Calu3 (cell line): ENCODE measurements at regions not wholly inside any gene's neighbourhood (a gene's known extent, or its start where the extent isn't known, plus 50 kb on each side); places are given as distances from the start of the nearest gene placed in this dataset.

ENCODE experiments used
- BruUV-seq: library from RNA; stranded (reverse); fragments of 400-500 nt; replicated peaks from 2 replicates; lab custom pipeline; 2021; lab: Mats Ljungman, UMichigan
- CTCF ChIA-PET: fragments of 300-600 bp; sonication (Branson Sonifier 250); formaldehyde crosslinking; loops from one replicate; lab custom pipeline; 2022; ENCODE audit warnings: antibody characterized with exemption; lab: Charles Lee
- DNase-seq: peaks from one replicate; pipeline ENCODE4 v3.0.0; 2022
- H3K27ac Mint-ChIP-seq: one replicate; pipeline ENCODE4 v1.8.0; 2022; ENCODE audit warnings: mixed read lengths; ENCODE audit not compliant: unreplicated experiment
- H3K27me3 Mint-ChIP-seq: one replicate; pipeline ENCODE4 v1.8.0; 2022; ENCODE audit warnings: mixed read lengths; ENCODE audit not compliant: unreplicated experiment
- H3K36me3 Mint-ChIP-seq: one replicate; pipeline ENCODE4 v1.8.0; 2022; ENCODE audit warnings: mild to moderate bottlenecking, moderate library complexity, mixed read lengths; ENCODE audit not compliant: insufficient read depth, unreplicated experiment
- H3K4me1 Mint-ChIP-seq: one replicate; pipeline ENCODE4 v1.8.0; 2022; ENCODE audit warnings: mild to moderate bottlenecking, low read depth, mixed read lengths; ENCODE audit not compliant: unreplicated experiment
- H3K4me3 Mint-ChIP-seq: one replicate; pipeline ENCODE4 v1.8.0; 2022; ENCODE audit warnings: mild to moderate bottlenecking, low read depth, moderate library complexity, mixed read lengths; ENCODE audit not compliant: unreplicated experiment
- H3K9me3 Mint-ChIP-seq: one replicate; pipeline ENCODE4 v1.8.0; 2022; ENCODE audit warnings: low read depth, mixed read lengths; ENCODE audit not compliant: unreplicated experiment
- intact Hi-C: fragments of 100-400 bp; cut with micrococcal nuclease; formaldehyde crosslinking; loops from one replicate; pipeline ENCODE4 v1.10.0; 2022; ENCODE audit not compliant: unreplicated experiment
- TF ChIP-seq, protein P1 (sequence below): fragments of 200-600 bp; IDR thresholded peaks from one replicate; pipeline ENCODE4 v1.8.0; 2022; ENCODE audit warnings: antibody characterized with exemption; ENCODE audit not compliant: unreplicated experiment

DNA sequence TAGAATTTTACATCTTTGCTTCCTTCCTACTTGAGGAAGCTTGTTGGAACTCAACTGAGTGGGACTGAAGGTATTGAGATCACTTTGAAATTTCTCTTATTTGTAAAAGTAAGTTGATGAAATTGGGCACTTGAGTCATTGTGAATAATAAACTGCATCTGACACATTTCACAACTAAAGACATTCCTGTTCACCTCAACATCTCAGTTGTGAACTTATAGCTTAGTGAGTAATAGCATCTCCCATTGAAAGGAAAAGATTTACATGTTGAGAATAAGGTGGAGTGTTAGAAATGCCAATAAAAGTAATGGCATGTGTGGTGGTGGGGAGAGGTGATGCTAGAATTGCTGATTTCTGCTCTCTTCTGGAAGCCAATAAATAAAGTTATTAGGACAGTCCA lies 145.0 kb downstream of the SLC24A2 start:
- Mint-ChIP-seq H3K27ac (no peak overlapping the region), H3K4me1 (no peaks in the 10 kb centered on the region), H3K27me3 (peaks cover 46% of the 10 kb centered on the region), H3K9me3 (no peaks in the 10 kb centered on the region), H3K4me3 (no peak overlapping the region), H3K36me3 (no peaks in the 10 kb centered on the region)
- no peak for DNase-seq
- intact Hi-C loops: loop anchor here (5.0 kb wide), 1 partner anchor 152 kb away; no protein-coding TSS in a partner anchor
- CTCF ChIA-PET: no interaction called here
- BruUV-seq: no TSS peak
- TF ChIP-seq, protein P1, sequence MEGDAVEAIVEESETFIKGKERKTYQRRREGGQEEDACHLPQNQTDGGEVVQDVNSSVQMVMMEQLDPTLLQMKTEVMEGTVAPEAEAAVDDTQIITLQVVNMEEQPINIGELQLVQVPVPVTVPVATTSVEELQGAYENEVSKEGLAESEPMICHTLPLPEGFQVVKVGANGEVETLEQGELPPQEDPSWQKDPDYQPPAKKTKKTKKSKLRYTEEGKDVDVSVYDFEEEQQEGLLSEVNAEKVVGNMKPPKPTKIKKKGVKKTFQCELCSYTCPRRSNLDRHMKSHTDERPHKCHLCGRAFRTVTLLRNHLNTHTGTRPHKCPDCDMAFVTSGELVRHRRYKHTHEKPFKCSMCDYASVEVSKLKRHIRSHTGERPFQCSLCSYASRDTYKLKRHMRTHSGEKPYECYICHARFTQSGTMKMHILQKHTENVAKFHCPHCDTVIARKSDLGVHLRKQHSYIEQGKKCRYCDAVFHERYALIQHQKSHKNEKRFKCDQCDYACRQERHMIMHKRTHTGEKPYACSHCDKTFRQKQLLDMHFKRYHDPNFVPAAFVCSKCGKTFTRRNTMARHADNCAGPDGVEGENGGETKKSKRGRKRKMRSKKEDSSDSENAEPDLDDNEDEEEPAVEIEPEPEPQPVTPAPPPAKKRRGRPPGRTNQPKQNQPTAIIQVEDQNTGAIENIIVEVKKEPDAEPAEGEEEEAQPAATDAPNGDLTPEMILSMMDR: no peak

DNA sequence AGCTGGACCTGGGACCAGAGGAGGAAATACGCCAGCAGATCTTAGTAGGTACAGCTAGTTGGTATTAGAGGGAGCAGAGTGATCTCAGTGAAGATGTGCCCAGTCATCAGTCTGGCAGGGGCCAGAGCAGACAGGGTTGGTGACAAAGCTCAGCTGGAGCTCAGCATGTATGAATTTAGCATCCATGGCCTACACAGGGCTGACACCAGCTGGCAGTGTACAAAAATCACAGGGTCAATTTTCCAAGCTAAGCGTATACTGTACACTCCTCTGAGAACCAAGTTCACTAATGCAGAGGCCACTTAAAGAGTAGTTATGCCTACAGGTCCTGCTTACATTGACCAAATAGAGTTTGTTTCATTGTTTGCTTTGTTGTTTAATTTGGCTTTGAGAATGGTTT lies 146.6 kb downstream of the SLC24A2 start:
- peaks cover 34% of the 10 kb centered on the region for H3K27me3 Mint-ChIP-seq
- no peaks in the 10 kb centered on the region for H3K4me1 Mint-ChIP-seq
- CTCF ChIA-PET: interaction anchor here (0.5 to 0.6 kb wide), 2 partner anchors 151 to 507 kb away, joined by 3 to 4 read pairs; no protein-coding TSS in a partner anchor
- intact Hi-C loops: loop anchor here (5.0 kb wide), 1 partner anchor 150 kb away; no protein-coding TSS in a partner anchor
- H3K9me3 Mint-ChIP-seq: no peaks in the 10 kb centered on the region
- no peak overlapping the region for H3K27ac Mint-ChIP-seq
- TF ChIP-seq, protein P1: no peak
- BruUV-seq: no TSS peak
- no peak overlapping the region for H3K4me3 Mint-ChIP-seq
- no peaks in the 10 kb centered on the region for H3K36me3 Mint-ChIP-seq
- DNase-seq: no peak

DNA sequence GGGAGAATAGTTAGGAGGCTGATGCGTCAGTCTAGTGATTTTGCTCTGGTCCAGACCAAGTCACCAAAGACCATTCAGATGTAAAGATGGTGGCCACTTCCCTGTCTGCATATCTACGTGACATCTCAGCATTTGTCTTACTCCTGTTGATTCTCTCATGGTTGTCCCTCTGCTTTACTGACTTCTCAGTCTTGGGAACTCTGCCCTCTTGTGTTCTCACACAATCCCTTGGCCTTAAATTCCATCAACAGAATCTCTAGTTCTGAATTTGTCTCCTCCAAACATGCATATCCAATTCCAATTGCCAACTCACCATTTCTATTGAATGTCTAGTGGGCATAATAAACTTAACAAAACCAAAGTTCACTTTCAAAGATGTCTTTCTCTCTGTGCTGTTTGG lies 147.8 kb downstream of the SLC24A2 start:
- no peak for DNase-seq
- TF ChIP-seq, protein P1: no peak
- no TSS peak for BruUV-seq
- intact Hi-C loops: loop anchor here (5.0 kb wide), 1 partner anchor 149 kb away; no protein-coding TSS in a partner anchor
- Mint-ChIP-seq H3K27ac (no peak overlapping the region), H3K4me1 (no peaks in the 10 kb centered on the region), H3K36me3 (no peaks in the 10 kb centered on the region), H3K9me3 (no peaks in the 10 kb centered on the region), H3K4me3 (no peak overlapping the region), H3K27me3 (peaks cover 22% of the 10 kb centered on the region)
- CTCF ChIA-PET: no interaction called here

DNA sequence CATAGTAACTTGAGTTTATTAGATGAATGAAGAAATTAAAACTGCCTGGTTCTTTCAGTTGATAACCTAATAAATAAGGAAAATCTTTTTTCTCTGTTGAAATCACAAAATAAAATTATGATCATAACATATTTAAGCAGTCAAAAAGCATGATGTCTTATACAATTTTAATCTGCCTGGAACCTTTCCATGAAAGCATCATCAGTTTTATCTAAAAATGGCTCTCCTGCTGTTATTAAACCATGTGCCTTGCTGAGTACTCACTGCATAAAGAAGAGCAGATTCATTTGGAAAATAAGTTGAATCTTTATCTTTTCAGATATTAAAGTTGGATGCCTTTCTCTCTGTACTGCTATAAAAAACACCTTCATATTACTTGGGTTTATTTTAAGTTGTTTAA lies 148.8 kb downstream of the SLC24A2 start:
- H3K27me3 Mint-ChIP-seq: peaks cover 15% of the 10 kb centered on the region
- no peaks in the 10 kb centered on the region for H3K9me3 Mint-ChIP-seq
- TF ChIP-seq, protein P1: no peak
- DNase-seq: no peak
- H3K4me3 Mint-ChIP-seq: no peak overlapping the region
- no peaks in the 10 kb centered on the region for H3K4me1 Mint-ChIP-seq
- no peak overlapping the region for H3K27ac Mint-ChIP-seq
- intact Hi-C loops: loop anchor here (5.0 kb wide), 1 partner anchor 148 kb away; no protein-coding TSS in a partner anchor
- BruUV-seq: no TSS peak
- no peaks in the 10 kb centered on the region for H3K36me3 Mint-ChIP-seq
- CTCF ChIA-PET: no interaction called here
